ENCODE measurements at regions not wholly inside any gene's neighbourhood (a gene's known extent, or its start where the extent isn't known, plus 50 kb on each side); places are given as distances from the start of the nearest gene placed in this dataset.
A peak's percentile ranks its signal among the peaks of the same experiment; 100 is the strongest.

DNA sequence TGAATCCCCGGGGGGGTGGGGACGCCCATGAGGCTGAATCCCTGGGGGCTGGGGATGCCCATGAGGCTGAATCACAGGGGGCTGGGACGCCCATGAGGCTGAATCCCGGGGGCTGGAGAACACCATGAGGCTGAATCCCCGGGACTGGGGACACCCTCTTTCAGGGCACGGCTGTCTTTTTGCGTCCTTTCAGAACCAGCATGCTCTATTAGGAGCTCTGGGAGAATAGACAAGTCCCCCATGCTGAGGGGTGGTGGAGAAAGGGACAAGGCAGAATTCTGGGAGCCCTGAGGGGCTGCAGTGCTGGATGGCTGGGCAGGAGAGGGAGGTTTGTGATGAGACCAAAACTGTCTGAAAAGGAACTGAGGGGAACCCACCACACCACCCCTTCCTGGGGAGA lies 257.3 kb upstream of the TCERG1L start:
- H3K27ac ChIP-seq (ENCODE audit: low read depth in 1 of 2, low read length in 2 of 2) = no peak overlapping the region
- intact Hi-C loops (cut with micrococcal nuclease) = no loop called here
- whole genome bisulfite sequencing (ENCODE audit: insufficient coverage) = 63% methylated on average over 7 of the region's 7 CpGs
- no peak overlapping the region for H3K4me3 Mint-ChIP-seq
- no peak overlapping the region for H3K4me2 ChIP-seq (replicated peaks; ENCODE audit: extremely low read depth, low read length, poor library complexity, severe bottlenecking)
- H3K9me3 Mint-ChIP-seq = peaks cover 3 to 23% (median 9%) of the 10 kb centered on the region in 7 donors
- H3K36me3 Mint-ChIP-seq = no peaks in the 10 kb centered on the region
- no peak overlapping the region for H3K27ac Mint-ChIP-seq
- no peaks in the 10 kb centered on the region for H4K20me1 ChIP-seq (ENCODE audit: insufficient read depth, low read length)
- no peaks in the 10 kb centered on the region for H3K4me1 Mint-ChIP-seq
- H3K27me3 ChIP-seq (ENCODE audit: control insufficient read depth in 2 of 2, insufficient read depth in 2 of 2, low read length in 2 of 2) = no peaks in the 10 kb centered on the region
- no peaks in the 10 kb centered on the region for H3K79me2 ChIP-seq (ENCODE audit: insufficient read depth, low read length)
- peaks cover 0 to 9% of the 10 kb centered on the region in 2 donors for H3K9me3 ChIP-seq (replicated peaks in 1 of 2; ENCODE audit: control insufficient read depth in 1 of 2, insufficient read depth in 1 of 2, low read length in 2 of 2)
- H3K36me3 ChIP-seq (replicated peaks in 1 of 2; ENCODE audit: control insufficient read depth in 1 of 2, insufficient read depth in 2 of 2, low read length in 2 of 2) = no peaks in the 10 kb centered on the region
- DNase-seq = no peak
- no peaks in the 10 kb centered on the region for H3K4me1 ChIP-seq (ENCODE audit: control insufficient read depth in 1 of 2, insufficient read depth in 2 of 2, low read length in 2 of 2)
- H3K27me3 Mint-ChIP-seq (ENCODE audit: low read depth in 3 of 3) = peaks cover 0 to 10% (median 2%) of the 10 kb centered on the region in 3 donors
- H2AFZ ChIP-seq (ENCODE audit: insufficient read depth, low read depth, low read length, poor library complexity, severe bottlenecking) = no peak overlapping the region
- H3K4me3 ChIP-seq (replicated peaks in 1 of 3; ENCODE audit: low read depth in 2 of 3, low read length in 3 of 3) = no peak overlapping the region
- H3K9ac ChIP-seq (ENCODE audit: insufficient read depth, low read length, poor library complexity, severe bottlenecking) = no peak overlapping the region
- TF ChIP-seq, protein P1, sequence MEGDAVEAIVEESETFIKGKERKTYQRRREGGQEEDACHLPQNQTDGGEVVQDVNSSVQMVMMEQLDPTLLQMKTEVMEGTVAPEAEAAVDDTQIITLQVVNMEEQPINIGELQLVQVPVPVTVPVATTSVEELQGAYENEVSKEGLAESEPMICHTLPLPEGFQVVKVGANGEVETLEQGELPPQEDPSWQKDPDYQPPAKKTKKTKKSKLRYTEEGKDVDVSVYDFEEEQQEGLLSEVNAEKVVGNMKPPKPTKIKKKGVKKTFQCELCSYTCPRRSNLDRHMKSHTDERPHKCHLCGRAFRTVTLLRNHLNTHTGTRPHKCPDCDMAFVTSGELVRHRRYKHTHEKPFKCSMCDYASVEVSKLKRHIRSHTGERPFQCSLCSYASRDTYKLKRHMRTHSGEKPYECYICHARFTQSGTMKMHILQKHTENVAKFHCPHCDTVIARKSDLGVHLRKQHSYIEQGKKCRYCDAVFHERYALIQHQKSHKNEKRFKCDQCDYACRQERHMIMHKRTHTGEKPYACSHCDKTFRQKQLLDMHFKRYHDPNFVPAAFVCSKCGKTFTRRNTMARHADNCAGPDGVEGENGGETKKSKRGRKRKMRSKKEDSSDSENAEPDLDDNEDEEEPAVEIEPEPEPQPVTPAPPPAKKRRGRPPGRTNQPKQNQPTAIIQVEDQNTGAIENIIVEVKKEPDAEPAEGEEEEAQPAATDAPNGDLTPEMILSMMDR (IDR thresholded peaks at IDR 0.05) = no peak

DNA sequence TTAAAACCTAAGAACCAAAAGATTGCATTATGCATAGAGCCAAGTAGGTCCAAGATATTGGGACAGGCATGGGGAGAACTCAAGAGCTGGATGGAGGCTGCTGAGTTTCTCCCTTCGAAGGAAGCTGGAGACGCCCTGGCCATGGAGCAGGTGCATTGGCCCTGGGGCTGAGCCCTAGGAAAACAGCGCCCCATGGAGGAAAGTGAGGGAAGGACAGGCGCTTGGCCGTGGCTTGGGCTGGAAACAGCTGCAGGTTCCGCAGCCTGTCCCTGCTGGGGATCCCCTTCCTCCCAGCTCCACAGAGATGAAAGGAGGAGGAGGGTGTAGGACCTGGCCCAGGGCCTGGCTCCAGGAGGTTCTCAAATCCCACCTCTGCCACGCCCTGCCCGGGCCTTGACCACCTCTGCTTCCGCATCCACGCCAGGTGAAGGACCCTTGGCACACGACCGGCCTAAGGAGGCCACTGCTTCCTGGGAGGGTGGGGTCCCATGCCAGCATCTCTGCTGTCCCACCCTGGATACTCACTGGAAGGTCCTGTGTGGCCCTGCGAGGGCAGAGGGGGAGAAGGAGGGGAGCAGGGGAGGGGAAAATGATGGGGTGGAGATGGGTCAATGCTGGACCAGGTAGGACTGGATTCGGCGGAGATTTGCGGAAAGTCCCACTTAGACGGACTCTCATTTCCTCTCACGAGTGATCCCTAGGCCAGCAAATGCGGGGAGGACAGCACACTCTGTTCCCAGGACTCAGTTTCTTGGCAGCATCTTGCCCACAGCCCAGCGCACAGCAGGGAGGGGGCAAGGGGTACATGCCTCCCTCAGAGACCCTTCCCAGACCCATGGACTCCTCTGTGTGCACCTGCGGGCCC lies 258.6 kb upstream of the TCERG1L start:
- Mint-ChIP-seq H3K9me3 (peaks cover under 1 to 15% (median 3%) of the 10 kb centered on the region in 7 donors), H3K4me1 (no peaks in the 10 kb centered on the region), H3K4me3 (no peak overlapping the region), H3K27me3 (ENCODE audit: low read depth in 3 of 3) (peaks cover 0 to 8% (median 2%) of the 10 kb centered on the region in 3 donors), H3K36me3 (no peaks in the 10 kb centered on the region), H3K27ac (no peak overlapping the region)
- Histone ChIP-seq H3K9me3 (replicated peaks in 1 of 2; ENCODE audit: control insufficient read depth in 1 of 2, insufficient read depth in 1 of 2, low read length in 2 of 2) (peaks cover 0 to 3% of the 10 kb centered on the region in 2 donors), H3K27ac (ENCODE audit: low read depth in 1 of 2, low read length in 2 of 2) (no peak overlapping the region), H2AFZ (ENCODE audit: insufficient read depth, low read depth, low read length, poor library complexity, severe bottlenecking) (no peak overlapping the region), H3K9ac (ENCODE audit: insufficient read depth, low read length, poor library complexity, severe bottlenecking) (no peak overlapping the region), H4K20me1 (ENCODE audit: insufficient read depth, low read length) (no peaks in the 10 kb centered on the region), H3K4me2 (replicated peaks; ENCODE audit: extremely low read depth, low read length, poor library complexity, severe bottlenecking) (no peak overlapping the region), H3K79me2 (ENCODE audit: insufficient read depth, low read length) (no peaks in the 10 kb centered on the region), H3K4me3 (replicated peaks in 1 of 3; ENCODE audit: low read depth in 2 of 3, low read length in 3 of 3) (no peak overlapping the region), H3K4me1 (ENCODE audit: control insufficient read depth in 1 of 2, insufficient read depth in 2 of 2, low read length in 2 of 2) (no peaks in the 10 kb centered on the region), H3K36me3 (replicated peaks in 1 of 2; ENCODE audit: control insufficient read depth in 1 of 2, insufficient read depth in 2 of 2, low read length in 2 of 2) (no peaks in the 10 kb centered on the region), H3K27me3 (ENCODE audit: control insufficient read depth in 2 of 2, insufficient read depth in 2 of 2, low read length in 2 of 2) (no peaks in the 10 kb centered on the region)
- TF ChIP-seq, protein P1 (IDR thresholded peaks at IDR 0.05) = peak; percentile 16
- 70% methylated on average over 19 of the region's 21 CpGs for WGBS (ENCODE audit: insufficient coverage)
- no peak for DNase-seq
- intact Hi-C loops (cut with micrococcal nuclease) = no loop called here

Measured in CD14-positive monocyte (primary cell).